ENCODE measurements at regions not wholly inside any gene's neighbourhood (a gene's known extent, or its start where the extent isn't known, plus 50 kb on each side); places are given as distances from the start of the nearest gene placed in this dataset.
"Not testable (repeated sequence)": the region's sequence is repeated elsewhere in the genome, so short reads cannot be mapped to it uniquely, and the experiment has no call there.

DNA sequence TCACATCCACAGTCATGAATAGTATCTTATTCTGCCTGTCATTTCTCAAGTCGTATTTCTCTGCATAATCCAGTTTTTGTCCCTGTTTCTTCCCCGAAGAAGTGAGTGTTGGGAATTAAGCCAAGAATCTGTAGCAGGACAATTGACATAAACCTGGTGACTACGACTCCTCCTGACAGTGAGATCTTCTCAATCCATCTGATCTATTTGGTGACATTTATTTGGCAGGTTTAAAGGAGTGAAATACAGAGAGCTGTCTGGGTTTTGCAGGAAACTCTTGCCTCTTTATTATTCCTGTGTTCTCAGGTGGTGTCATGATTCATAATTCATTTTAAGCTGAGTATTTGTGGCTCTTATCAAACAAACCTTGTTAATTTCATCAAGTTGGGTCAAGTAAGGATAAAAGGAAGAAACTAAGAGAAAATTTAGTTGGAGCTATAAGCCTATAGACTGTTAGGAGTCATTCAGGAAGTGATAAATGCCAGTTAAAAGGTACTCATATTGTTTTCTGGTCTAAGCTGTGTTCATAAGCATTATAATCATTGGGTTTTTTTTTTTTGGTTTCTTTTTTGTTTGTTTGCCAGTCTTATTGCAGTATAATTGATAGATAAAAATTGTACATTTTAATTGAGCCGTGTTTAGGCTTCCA, 95.9 kb upstream of the PCSK1 start:
- no peak for DNase-seq (ENCODE audit: low read depth)

DNA sequence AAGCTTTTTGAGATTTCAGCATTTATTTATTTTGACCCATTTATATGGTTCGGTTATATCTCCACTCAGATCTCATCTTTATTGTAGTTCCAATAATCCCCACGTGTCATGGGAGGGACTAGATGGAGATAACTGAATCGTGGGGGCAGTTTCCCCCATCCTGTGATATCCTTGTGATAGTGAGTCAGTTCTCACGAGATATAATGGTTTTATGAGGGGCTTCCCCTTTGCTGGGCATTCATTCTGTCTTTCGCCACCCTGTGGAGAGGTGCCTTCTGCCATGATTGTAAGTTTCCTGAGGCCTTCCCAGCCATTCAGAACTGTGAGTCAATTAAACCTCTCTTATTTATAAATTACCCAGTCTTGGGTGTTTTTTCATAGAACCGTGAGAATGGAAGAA, 96.5 kb upstream of the PCSK1 start:
- no peak for DNase-seq (ENCODE audit: low read depth)

GRCh38 chr5:96530901-96531300, 97.9 kb upstream of the PCSK1 start:
- DNase-seq (ENCODE audit: low read depth) = no peak

DNA sequence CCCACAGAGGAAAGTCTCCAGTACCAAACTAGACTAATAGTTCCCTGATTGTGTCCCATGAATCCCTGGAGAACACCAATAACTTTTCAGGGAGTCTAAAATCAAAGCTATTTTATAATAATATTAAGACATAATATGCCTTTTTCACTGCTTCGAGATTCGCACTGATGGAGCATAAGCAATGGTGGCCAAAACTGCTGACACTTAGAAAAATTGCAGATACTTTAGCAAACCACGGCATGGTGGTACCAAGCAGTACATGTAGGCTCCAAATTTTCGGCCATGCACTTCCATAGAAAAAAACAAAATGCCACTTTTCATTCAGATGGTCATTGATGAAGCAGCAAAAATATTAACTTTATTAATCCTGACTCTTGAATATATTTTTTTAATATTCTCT, 100.3 kb upstream of the PCSK1 start:
- DNase-seq (ENCODE audit: low read depth) = no peak

DNA sequence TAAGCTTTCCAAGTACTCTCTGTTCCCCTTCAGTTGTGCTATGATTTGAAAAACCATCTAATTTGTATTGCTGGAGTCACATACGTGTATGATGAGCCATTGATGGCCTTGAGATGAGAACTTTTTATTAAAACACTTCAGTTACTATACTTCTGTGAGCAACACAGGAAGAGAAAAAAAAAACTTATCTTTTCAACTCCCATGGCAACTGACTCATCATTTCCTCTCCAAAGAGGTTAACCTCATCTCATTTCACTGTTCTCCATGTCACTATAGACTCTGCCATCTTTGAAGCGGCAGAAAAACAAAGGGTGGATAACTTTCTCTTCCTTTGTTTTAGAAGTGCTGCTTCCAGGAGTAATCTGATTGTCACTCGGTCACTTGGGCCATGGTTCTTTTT, 104.3 kb upstream of the PCSK1 start:
- no peak for DNase-seq (ENCODE audit: low read depth)

- no peak for DNase-seq (ENCODE audit: low read depth)
Observed at GRCh38 chr5:96538808-96539250, 105.8 kb upstream of the PCSK1 start.

DNA sequence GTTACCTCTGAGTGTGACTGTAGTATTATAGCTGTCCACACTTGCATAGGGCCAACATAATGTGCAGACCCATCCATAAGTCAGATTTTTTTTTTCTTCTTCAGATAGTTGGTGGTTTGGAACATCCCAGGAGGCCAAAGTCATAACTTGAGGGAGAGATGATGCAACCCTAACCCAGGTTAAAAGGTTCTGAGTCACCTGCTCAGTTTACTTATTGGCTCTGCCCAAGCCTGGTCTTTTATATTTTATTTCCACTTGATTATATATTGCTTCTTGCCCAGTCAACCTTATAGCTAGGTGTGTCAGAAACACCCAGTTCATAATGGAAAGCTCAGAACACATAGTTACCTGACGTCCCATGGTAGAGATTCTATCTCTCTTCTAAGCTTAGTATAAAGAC, 113.1 kb upstream of the PCSK1 start:
- no peak for DNase-seq (ENCODE audit: low read depth)

DNA sequence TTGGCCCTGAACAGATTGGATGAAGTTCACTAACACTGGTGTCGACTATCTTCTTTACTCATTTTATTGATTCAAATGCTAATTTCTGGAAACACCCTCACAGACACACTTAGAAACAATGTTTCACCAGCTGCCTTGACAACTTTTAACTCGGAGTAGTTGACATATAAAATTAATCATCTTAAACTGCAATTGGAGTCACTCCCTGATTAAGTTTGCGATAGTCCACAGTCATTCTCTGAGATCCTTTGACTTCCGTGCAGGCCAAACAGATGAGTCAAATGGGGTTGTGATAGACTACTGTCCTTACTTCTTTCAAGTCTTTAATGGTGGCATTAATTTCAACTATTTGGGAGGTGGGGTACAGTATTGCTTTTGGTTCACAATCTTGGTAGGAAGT, 114.4 kb upstream of the PCSK1 start:
- no peak for DNase-seq (ENCODE audit: low read depth)

DNA sequence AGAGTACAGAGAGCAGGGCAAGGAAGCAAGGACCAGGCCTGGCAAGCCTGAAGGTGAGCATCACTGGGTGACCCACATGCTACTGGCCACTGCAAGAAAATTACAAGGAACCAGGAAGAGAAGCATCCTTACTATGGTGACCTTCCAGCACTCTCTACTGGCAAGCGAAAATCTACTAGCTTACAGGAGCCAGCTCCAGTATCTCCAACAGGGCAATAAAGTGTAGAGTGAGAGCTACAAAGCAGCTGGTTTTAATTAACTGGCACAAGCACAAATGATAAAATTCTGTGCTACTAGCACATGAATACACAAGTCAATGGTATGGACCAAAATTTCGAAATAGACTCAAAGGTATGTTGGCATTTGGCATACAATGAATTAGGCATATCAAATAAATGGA, 113.3 kb upstream of the CAST start:
- DNase-seq (ENCODE audit: low read depth) = no peak

DNA sequence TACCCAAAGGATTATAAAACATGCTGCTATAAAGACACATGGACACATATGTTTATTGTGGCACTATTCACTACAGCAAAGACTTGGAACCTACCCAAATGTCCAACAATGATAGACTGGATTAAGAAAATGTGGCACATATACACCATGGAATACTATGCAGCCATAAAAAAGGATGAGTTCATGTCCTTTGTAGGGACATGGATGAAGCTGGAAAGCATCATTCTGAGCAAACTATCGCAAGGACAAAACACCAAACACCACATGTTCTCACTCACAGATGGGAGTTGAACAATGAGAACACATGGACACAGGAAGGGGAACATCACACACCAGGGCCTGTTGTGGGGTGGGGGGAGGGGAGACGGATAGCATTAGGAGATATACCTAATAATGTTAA, 101.3 kb upstream of the CAST start:
- DNase-seq (ENCODE audit: low read depth) = not testable (repeated sequence)

DNA sequence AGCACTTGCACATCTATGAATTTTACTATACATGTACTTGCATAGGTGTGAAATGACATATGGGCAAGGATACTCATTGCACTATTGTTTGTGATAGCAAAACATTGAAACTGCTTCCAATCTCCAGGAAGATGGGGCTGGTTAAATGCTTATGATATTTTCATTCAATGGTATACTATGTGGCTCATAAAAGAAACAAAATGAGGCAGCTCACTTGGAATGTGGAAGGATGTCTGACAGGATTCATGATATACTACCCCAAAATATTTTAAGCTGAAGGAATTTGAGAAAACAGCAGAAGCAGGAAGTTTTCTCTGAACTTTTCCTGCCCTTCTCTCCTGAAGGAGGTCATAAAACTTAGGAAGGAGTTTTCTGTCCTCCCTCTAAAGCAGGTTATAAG, 99.6 kb upstream of the CAST start:
- no peak for DNase-seq (ENCODE audit: low read depth)

GRCh38 chr5:96563816-96564215, 98.4 kb upstream of the CAST start:
- DNase-seq (ENCODE audit: low read depth) = no peak

DNA sequence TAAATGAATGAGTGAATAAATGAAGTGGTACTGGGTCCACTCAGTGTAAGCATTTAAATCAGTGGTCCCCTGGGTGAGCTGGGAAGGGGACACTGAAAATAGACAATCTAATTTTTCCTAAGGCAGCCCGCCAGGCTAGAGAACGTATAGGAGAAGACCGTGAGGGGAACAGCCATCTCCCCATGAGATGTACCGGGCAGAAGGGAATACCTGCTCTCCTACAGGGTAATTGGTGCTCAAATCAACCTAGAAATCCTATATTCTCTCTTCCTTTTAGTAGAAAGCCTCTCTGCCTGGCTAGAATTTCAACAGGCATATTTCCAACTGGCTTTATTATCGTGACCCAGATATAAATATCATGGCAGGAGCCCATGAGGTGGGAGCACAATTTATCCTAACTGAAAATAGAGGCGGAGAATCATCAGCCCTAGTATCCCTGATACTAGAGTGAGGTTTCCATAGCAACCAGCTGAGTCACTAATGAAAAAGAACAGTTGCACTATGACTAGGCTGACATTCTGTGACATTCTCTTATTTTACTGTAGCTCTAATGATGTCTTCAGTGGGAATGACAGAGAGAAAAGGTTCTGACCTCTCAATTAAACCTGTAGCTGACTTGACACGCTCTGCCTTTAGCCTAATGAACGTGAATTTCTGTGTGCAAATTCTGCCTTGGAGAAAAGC, 96.5 kb upstream of the CAST start:
- no peak for DNase-seq (ENCODE audit: low read depth)

- DNase-seq (ENCODE audit: low read depth) = no peak
Observed at GRCh38 chr5:96566833-96567587, 95.2 kb upstream of the CAST start.

GRCh38 chr5:96569332-96569731, 92.8 kb upstream of the CAST start:
- DNase-seq (ENCODE audit: low read depth) = no peak

- no peak for DNase-seq (ENCODE audit: low read depth)
Observed at GRCh38 chr5:96569770-96570169, 92.4 kb upstream of the CAST start.

- no peak for DNase-seq (ENCODE audit: low read depth)
Observed at GRCh38 chr5:96572864-96573512, 89.2 kb upstream of the CAST start.

GRCh38 chr5:96573513-96573894, 88.7 kb upstream of the CAST start:
- no peak for DNase-seq (ENCODE audit: low read depth)

GRCh38 chr5:96576876-96577275, 85.3 kb upstream of the CAST start:
- DNase-seq (ENCODE audit: low read depth) = no peak

- no peak for DNase-seq (ENCODE audit: low read depth)
Observed at GRCh38 chr5:96577909-96578308, 84.3 kb upstream of the CAST start.

DNA sequence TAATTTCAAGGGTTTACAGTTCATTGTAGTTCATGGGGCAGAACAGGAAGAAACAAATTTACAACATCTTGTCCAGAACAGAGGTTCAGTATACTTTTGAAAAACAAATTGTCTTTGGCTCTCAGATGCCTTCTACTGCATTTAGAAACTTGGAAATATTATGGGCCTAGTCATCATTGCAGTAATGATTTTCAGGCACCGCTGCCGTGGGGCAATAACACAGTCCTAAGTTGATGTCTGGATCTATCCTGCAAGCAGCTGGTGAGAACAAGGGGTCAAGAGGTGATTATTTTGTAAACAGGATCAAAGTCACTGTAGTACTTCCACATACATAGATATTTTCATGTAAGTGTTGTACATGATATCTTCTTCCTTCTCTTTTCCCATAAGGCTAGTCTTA, 82.5 kb upstream of the CAST start:
- no peak for DNase-seq (ENCODE audit: low read depth)

- DNase-seq (ENCODE audit: low read depth) = no peak
Observed at GRCh38 chr5:96582343-96582742, 79.8 kb upstream of the CAST start.

- no peak for DNase-seq (ENCODE audit: low read depth)
Observed at GRCh38 chr5:96584712-96585111, 77.5 kb upstream of the CAST start.
